ENCODE measurements at regions not wholly inside any gene's neighbourhood (a gene's known extent, or its start where the extent isn't known, plus 50 kb on each side); places are given as distances from the start of the nearest gene placed in this dataset.

DNA sequence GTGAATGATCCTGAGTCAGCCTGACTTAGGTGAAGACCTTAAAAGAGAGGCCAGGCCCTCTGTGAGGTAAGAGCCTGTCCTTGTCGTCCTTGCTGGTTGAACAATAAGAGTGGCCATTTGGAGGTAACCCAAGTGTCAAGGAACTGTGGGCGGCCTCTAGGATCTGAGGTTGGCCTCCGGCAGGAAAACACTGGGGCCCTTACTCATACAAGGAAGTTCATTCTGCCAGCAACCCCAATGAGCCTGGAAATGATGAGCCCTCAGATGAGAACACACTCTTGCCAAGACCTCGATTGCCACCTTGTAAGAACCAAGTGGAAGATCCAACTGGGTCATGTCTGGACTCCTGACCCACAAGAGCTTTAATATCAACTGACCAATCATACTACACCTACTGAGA lies 95.5 kb upstream of the LRATD1 start:
- Histone ChIP-seq H3K9me3 (no peaks in the 10 kb centered on the region), H3K27me3 (ENCODE audit: low read depth) (no peaks in the 10 kb centered on the region), H3K4me1 (no peaks in the 10 kb centered on the region), H3K36me3 (replicated peaks) (no peaks in the 10 kb centered on the region), H3K4me3 (no peak overlapping the region)
- in situ Hi-C loops (cut with MboI; ENCODE audit: low sequenced_read_pairs) = no loop called here
- DNase-seq (ENCODE audit: low spot score in 2 of 2) = no peak

DNA sequence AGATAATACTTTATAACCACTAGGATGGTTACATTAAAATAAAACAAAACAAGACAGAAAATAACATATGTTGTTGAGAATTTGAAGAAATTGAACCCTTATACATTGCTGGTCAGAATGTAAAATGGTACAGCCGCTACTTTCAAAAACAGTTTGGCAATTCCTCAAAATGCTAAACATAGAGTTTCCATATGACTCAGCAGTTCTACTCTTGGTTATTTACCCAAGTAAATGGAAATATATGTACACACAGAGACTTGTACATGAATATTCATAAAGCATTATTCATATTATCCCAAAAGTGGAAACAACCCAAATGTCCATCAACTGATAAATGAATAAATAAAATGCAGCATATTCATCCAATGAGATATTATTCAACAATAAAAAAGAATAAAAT lies 92.5 kb upstream of the LRATD1 start:
- Histone ChIP-seq H3K4me3 (no peak overlapping the region), H3K36me3 (replicated peaks) (no peaks in the 10 kb centered on the region), H3K27me3 (ENCODE audit: low read depth) (no peaks in the 10 kb centered on the region), H3K4me1 (no peaks in the 10 kb centered on the region), H3K9me3 (no peaks in the 10 kb centered on the region)
- in situ Hi-C loops (cut with MboI; ENCODE audit: low sequenced_read_pairs) = no loop called here
- DNase-seq (ENCODE audit: low spot score in 2 of 2) = no peak

GRCh38 chr2:14543284-14543683 lies 89.2 kb upstream of the LRATD1 start:
- DNase-seq (ENCODE audit: low spot score in 2 of 2) = no peak
- H3K36me3 ChIP-seq (replicated peaks) = no peaks in the 10 kb centered on the region
- no peaks in the 10 kb centered on the region for H3K27me3 ChIP-seq (ENCODE audit: low read depth)
- no peaks in the 10 kb centered on the region for H3K9me3 ChIP-seq
- H3K4me3 ChIP-seq = no peak overlapping the region
- H3K4me1 ChIP-seq = no peaks in the 10 kb centered on the region
- in situ Hi-C loops (cut with MboI; ENCODE audit: low sequenced_read_pairs) = no loop called here

DNA sequence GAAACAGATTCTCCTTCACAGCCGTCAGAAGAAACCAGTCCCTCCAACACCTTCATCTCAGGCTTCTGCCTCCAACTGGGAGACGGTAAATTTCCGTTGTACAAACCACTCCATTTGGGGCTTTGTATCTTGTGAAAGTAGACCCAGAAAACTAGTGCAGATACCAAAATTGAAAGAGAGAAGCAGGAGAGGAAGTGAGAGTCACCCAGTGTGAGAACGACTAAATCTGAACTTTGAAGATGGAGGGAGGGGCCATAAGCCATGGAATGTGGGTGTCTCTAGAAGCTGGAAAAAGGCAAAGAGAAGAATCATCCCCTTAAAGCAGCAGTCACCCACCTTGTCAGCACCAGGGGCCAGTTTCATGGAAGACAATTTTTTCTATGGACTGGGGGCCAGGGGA lies 88.3 kb upstream of the LRATD1 start:
- Histone ChIP-seq H3K36me3 (replicated peaks) (no peaks in the 10 kb centered on the region), H3K4me1 (no peaks in the 10 kb centered on the region), H3K9me3 (no peaks in the 10 kb centered on the region), H3K4me3 (no peak overlapping the region), H3K27me3 (ENCODE audit: low read depth) (no peaks in the 10 kb centered on the region)
- DNase-seq (ENCODE audit: low spot score in 2 of 2) = no peak
- in situ Hi-C loops (cut with MboI; ENCODE audit: low sequenced_read_pairs) = no loop called here

GRCh38 chr2:14547830-14548229 lies 84.7 kb upstream of the LRATD1 start:
- no peaks in the 10 kb centered on the region for H3K9me3 ChIP-seq
- DNase-seq (ENCODE audit: low spot score in 2 of 2) = no peak
- in situ Hi-C loops (cut with MboI; ENCODE audit: low sequenced_read_pairs) = no loop called here
- no peaks in the 10 kb centered on the region for H3K36me3 ChIP-seq (replicated peaks)
- no peaks in the 10 kb centered on the region for H3K27me3 ChIP-seq (ENCODE audit: low read depth)
- H3K4me3 ChIP-seq = no peak overlapping the region
- H3K4me1 ChIP-seq = no peaks in the 10 kb centered on the region

- Histone ChIP-seq H3K27me3 (ENCODE audit: low read depth) (no peaks in the 10 kb centered on the region), H3K36me3 (replicated peaks) (no peaks in the 10 kb centered on the region), H3K4me1 (no peaks in the 10 kb centered on the region), H3K4me3 (no peak overlapping the region), H3K9me3 (no peaks in the 10 kb centered on the region)
- in situ Hi-C loops (cut with MboI; ENCODE audit: low sequenced_read_pairs) = no loop called here
- DNase-seq (ENCODE audit: low spot score in 2 of 2) = no peak
Observed at GRCh38 chr2:14550658-14551057, 81.9 kb upstream of the LRATD1 start.

GRCh38 chr2:14551069-14551468 lies 81.4 kb upstream of the LRATD1 start:
- Histone ChIP-seq H3K4me1 (no peaks in the 10 kb centered on the region), H3K27me3 (ENCODE audit: low read depth) (no peaks in the 10 kb centered on the region), H3K9me3 (no peaks in the 10 kb centered on the region), H3K36me3 (replicated peaks) (no peaks in the 10 kb centered on the region), H3K4me3 (no peak overlapping the region)
- no peak for DNase-seq (ENCODE audit: low spot score in 2 of 2)
- in situ Hi-C loops (cut with MboI; ENCODE audit: low sequenced_read_pairs) = no loop called here

DNA sequence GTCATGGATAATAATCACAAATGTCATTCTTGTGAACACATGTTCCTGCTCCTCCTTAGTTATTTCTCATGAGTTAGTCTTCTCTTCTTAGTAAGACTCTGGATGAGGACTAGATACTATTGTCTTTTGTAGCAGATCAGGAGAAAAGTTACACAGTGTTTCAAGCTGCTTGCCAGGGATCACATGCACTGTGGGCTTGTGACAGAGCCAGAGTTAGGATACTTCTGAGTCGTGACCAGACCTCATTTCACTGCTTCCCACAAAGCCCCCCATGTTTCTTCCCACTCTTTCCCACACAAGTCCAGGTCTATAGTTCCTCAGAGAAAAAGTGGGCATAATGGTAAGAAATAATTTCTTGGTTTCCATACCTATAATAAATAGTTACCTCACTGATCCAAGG lies 80.2 kb upstream of the LRATD1 start:
- DNase-seq (ENCODE audit: low spot score in 2 of 2) = no peak
- in situ Hi-C loops (cut with MboI; ENCODE audit: low sequenced_read_pairs) = no loop called here

DNA sequence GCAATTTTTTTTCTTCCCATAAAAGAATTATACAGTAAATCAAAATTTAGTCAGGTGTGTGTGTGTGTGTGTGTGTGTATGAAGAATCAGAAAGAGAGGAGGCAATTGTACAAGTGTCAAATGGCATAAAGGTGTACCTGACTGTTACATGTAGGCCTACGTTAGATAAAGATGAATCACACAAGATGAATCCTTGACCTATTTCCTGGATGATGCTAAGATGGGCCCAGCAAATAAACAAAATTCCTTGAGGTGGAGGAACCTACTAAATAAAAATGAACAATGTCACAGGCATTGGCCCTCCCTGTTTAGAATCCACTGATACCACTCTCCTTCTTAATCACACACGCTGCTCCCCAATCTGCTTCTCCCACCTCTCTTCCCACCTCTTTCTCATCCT lies 79.7 kb upstream of the LRATD1 start:
- no peak overlapping the region for H3K4me3 ChIP-seq
- in situ Hi-C loops (cut with MboI; ENCODE audit: low sequenced_read_pairs) = no loop called here
- H3K27me3 ChIP-seq (ENCODE audit: low read depth) = no peaks in the 10 kb centered on the region
- H3K36me3 ChIP-seq (replicated peaks) = no peaks in the 10 kb centered on the region
- H3K9me3 ChIP-seq = no peaks in the 10 kb centered on the region
- no peak for DNase-seq (ENCODE audit: low spot score in 2 of 2)
- H3K4me1 ChIP-seq = no peaks in the 10 kb centered on the region

More for the DNA sequence above, 80.2 kb upstream of the LRATD1 start:
- H3K27me3 ChIP-seq (ENCODE audit: low read depth) = no peaks in the 10 kb centered on the region
- no peaks in the 10 kb centered on the region for H3K4me1 ChIP-seq
- H3K36me3 ChIP-seq (replicated peaks) = no peaks in the 10 kb centered on the region
- H3K9me3 ChIP-seq = no peaks in the 10 kb centered on the region
- H3K4me3 ChIP-seq = no peak overlapping the region

DNA sequence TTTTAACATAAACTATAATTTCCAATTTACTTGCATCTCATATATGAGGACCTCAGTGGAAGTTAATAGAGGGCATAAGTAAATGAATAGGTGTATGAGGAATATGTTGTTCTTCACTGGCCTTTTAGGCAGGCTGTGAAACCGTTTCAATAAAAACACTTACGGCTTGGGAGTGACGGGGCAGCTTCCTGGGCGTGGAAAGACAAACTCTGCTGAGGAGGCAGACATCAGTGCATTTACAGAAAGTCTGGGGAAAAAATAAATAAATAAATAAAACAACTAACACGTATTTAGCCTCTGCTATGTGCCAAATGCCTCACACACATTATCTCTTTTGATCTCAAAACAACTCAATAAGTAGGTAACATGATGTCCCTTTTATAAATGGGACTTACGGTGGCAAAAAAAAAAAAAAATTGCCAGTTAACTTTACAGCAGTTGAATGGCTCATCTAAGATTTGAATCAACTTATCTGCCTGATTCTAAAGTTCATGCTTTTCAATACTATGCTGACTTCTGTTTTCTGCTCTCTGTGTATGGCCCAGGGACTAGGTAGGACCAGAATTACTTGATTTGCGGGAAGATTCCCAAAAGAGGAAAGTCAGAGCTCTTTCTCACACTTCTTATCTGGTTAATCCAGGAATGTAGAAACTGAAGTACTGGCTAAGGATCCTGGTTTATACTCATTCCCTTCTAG lies 77.5 kb upstream of the LRATD1 start:
- in situ Hi-C loops (cut with MboI; ENCODE audit: low sequenced_read_pairs) = no loop called here
- H3K36me3 ChIP-seq (replicated peaks) = no peaks in the 10 kb centered on the region
- no peaks in the 10 kb centered on the region for H3K4me1 ChIP-seq
- no peaks in the 10 kb centered on the region for H3K9me3 ChIP-seq
- H3K27me3 ChIP-seq (ENCODE audit: low read depth) = no peaks in the 10 kb centered on the region
- no peak for DNase-seq (ENCODE audit: low spot score in 2 of 2)
- no peak overlapping the region for H3K4me3 ChIP-seq

DNA sequence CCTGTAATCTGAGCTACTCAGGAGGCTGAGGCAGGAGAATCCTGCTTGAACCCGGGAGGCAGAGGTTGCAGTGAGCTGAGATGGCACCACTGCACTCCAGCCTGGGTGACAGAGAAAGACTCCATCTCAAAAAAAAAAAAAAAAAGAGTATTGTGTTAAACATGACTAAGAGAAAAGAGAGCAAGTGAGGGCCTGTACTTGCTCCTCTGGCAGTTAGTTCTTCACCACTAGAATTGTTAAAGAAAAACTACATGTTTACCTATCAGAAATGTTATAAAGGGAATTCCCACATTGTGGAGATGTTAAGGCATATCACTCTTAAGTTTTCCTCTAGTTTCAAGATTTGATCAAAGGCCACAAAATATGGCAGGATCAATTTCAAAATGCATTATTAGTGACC lies 75.4 kb upstream of the LRATD1 start:
- Histone ChIP-seq H3K27me3 (ENCODE audit: low read depth) (no peaks in the 10 kb centered on the region), H3K4me1 (no peaks in the 10 kb centered on the region), H3K36me3 (replicated peaks) (no peaks in the 10 kb centered on the region), H3K4me3 (no peak overlapping the region), H3K9me3 (no peaks in the 10 kb centered on the region)
- no peak for DNase-seq (ENCODE audit: low spot score in 2 of 2)
- in situ Hi-C loops (cut with MboI; ENCODE audit: low sequenced_read_pairs) = no loop called here

DNA sequence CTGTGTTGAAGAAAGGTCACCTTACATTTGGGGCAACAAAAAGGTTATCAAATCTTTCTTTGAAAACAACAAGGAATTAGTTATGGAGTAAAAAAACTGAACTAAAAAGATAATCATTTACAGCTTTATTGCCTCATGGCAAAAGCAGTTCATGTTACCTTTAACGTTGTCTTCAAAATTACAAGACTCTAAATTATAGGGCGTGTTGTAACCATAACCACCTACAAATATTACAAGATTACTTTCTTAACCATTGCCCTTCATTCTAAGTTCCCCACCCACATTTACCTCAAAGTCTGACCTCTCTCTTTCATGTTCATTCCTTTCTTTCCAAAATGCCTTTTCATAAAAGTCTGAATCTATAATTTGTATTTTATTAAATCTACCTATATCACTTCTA lies 74.6 kb upstream of the LRATD1 start:
- no peak for DNase-seq (ENCODE audit: low spot score in 2 of 2)
- Histone ChIP-seq H3K27me3 (ENCODE audit: low read depth) (no peaks in the 10 kb centered on the region), H3K4me1 (no peaks in the 10 kb centered on the region), H3K9me3 (no peaks in the 10 kb centered on the region), H3K4me3 (no peak overlapping the region), H3K36me3 (replicated peaks) (no peaks in the 10 kb centered on the region)
- in situ Hi-C loops (cut with MboI; ENCODE audit: low sequenced_read_pairs) = no loop called here

- Histone ChIP-seq H3K4me1 (no peaks in the 10 kb centered on the region), H3K27me3 (ENCODE audit: low read depth) (no peaks in the 10 kb centered on the region), H3K4me3 (no peak overlapping the region), H3K9me3 (no peaks in the 10 kb centered on the region), H3K36me3 (replicated peaks) (no peaks in the 10 kb centered on the region)
- no peak for DNase-seq (ENCODE audit: low spot score in 2 of 2)
- in situ Hi-C loops (cut with MboI; ENCODE audit: low sequenced_read_pairs) = no loop called here
Observed at GRCh38 chr2:14558335-14558919, 74.1 kb upstream of the LRATD1 start.

DNA sequence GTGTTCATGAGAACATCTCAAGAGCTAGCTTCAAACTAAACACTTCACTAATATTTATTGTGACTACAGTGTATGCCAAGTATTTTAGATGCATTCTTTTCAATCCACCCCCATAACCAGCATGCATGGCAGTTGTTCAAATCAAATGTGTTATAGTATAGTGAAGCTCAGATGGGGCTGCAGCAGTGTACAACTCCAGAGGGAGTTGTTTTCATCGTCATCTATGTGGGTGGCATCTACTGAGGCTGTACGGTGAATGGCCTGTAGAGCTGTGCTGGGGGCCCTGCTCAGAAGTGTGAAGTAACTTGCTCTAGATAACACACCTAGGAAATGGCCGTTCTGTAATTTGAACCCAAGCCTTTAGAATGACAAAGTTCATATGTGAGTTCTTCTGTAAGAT lies 71.8 kb upstream of the LRATD1 start:
- Histone ChIP-seq H3K9me3 (no peaks in the 10 kb centered on the region), H3K4me3 (no peak overlapping the region), H3K4me1 (no peaks in the 10 kb centered on the region), H3K27me3 (ENCODE audit: low read depth) (no peaks in the 10 kb centered on the region), H3K36me3 (replicated peaks) (no peaks in the 10 kb centered on the region)
- DNase-seq (ENCODE audit: low spot score in 2 of 2) = no peak
- in situ Hi-C loops (cut with MboI; ENCODE audit: low sequenced_read_pairs) = no loop called here

- no peaks in the 10 kb centered on the region for H3K4me1 ChIP-seq
- H3K36me3 ChIP-seq (replicated peaks) = no peaks in the 10 kb centered on the region
- H3K4me3 ChIP-seq = no peak overlapping the region
- in situ Hi-C loops (cut with MboI; ENCODE audit: low sequenced_read_pairs) = no loop called here
- DNase-seq (ENCODE audit: low spot score in 2 of 2) = no peak
- H3K9me3 ChIP-seq = no peaks in the 10 kb centered on the region
- no peaks in the 10 kb centered on the region for H3K27me3 ChIP-seq (ENCODE audit: low read depth)
Observed at GRCh38 chr2:14563324-14563723, 69.2 kb upstream of the LRATD1 start.

All from HAP-1 (cell line).